ENCODE measurements at regions not wholly inside any gene's neighbourhood (a gene's known extent, or its start where the extent isn't known, plus 50 kb on each side); places are given as distances from the start of the nearest gene placed in this dataset.

DNA sequence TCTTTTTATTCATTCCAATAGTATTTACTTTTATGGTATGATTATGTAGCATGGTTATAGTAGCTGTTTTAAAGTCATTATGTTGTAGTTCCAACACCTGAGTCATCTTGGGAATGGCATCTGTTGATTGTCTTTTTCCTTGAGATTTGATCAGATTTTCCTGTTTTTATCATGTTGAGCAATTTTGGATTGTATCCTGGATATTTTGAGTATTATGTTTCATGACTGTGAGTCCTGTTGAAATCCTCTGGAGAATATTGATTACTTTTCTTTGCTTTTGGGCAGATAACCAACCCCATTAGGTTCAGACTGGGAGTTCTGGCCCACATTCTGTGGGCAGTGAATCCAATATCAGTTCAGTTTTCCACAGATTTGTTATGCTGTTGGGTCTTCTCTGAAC, 163.2 kb upstream of the SPRED2 start:
- TF ChIP-seq CTCF (conservative IDR thresholded peaks at IDR 0.05; ENCODE audit: low read length), result no peak
- TF ChIP-seq EZH2phosphoT487 (IDR thresholded peaks at IDR 0.05; ENCODE audit: borderline replicate concordance), result no peak

Measured in Loucy (cell line).